ENCODE measurements at regions not wholly inside any gene's neighbourhood (a gene's known extent, or its start where the extent isn't known, plus 50 kb on each side); places are given as distances from the start of the nearest gene placed in this dataset.

DNA sequence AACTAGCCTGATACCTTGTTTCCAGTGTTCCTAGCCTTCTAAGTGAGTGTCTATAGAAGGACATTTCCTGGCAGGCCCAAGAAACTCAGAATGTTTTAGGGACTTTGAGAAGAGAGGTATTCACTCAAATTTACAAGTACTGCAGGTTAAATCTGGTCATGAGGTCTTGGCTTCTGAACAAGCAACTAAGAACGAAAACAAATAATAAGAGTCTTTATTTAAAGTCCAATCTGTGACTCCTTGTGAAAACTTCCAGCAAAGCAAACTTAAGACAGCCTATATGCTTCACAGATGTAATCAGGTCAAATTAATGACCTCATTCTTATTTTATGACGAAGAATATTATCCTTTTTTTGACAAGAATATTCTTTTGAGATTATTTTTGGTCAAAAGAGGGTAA, 79.4 kb upstream of the PRSS16 start:
- TF ChIP-seq, protein P1, sequence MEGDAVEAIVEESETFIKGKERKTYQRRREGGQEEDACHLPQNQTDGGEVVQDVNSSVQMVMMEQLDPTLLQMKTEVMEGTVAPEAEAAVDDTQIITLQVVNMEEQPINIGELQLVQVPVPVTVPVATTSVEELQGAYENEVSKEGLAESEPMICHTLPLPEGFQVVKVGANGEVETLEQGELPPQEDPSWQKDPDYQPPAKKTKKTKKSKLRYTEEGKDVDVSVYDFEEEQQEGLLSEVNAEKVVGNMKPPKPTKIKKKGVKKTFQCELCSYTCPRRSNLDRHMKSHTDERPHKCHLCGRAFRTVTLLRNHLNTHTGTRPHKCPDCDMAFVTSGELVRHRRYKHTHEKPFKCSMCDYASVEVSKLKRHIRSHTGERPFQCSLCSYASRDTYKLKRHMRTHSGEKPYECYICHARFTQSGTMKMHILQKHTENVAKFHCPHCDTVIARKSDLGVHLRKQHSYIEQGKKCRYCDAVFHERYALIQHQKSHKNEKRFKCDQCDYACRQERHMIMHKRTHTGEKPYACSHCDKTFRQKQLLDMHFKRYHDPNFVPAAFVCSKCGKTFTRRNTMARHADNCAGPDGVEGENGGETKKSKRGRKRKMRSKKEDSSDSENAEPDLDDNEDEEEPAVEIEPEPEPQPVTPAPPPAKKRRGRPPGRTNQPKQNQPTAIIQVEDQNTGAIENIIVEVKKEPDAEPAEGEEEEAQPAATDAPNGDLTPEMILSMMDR (IDR thresholded peaks at IDR 0.05), result no peak
- TF ChIP-seq POLR2A (IDR thresholded peaks at IDR 0.05), result no peak

Measured in adrenal gland (tissue), 5 donors.